ENCODE measurements at regions not wholly inside any gene's neighbourhood (a gene's known extent, or its start where the extent isn't known, plus 50 kb on each side); places are given as distances from the start of the nearest gene placed in this dataset.
A peak's percentile ranks its signal among the peaks of the same experiment; 100 is the strongest.

GRCh38 chr4:14496969-14497368 lies 505.3 kb upstream of the CPEB2 start:
- DNase-seq = no peak

DNA sequence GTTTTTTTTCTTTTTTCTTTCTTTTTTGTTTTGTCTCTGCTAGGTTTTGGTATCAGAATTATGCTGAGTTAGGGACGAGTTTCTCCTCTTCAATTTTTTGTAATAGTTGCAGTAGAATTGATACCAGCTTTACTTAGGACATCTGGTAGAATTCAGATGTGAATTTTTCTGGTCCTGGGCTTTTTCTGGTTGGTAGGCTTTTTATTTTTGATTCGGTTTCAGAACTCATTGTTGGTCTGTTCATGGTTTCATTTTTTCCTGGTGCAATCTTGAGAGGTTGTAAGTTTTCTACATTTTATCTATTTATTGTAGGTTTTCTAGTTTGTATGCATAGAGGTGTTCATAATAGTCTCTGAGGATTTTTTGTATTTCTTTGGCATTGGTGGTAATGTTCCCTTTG lies 498.1 kb upstream of the CPEB2 start:
- no peak for DNase-seq

- no peak for DNase-seq
Measured at GRCh38 chr4:14513471-14513870, 488.8 kb upstream of the CPEB2 start.

DNA sequence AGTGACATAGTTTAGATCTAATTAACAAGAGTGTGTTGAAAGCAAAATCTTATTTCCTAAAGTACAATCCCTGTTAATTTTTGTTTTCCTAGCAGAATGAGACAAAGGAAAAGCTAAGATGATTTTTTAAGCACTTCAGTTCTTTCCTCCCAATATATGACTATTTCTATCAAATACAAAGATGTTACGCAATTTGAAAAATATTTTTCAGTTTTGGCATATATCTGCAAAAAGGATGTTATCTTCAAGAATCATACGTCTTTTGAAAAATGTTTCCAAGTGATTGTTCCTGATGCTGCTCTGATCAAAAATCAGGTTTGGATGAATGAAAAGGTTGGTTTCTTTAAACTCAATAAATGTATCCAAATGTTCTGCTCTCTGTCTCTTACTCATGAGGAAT lies 486.7 kb upstream of the CPEB2 start:
- DNase-seq = no peak

- DNase-seq = no peak
Measured at GRCh38 chr4:14518136-14518535, 484.1 kb upstream of the CPEB2 start.

GRCh38 chr4:14520171-14520570 lies 482.1 kb upstream of the CPEB2 start:
- DNase-seq = peak; percentile 9

DNA sequence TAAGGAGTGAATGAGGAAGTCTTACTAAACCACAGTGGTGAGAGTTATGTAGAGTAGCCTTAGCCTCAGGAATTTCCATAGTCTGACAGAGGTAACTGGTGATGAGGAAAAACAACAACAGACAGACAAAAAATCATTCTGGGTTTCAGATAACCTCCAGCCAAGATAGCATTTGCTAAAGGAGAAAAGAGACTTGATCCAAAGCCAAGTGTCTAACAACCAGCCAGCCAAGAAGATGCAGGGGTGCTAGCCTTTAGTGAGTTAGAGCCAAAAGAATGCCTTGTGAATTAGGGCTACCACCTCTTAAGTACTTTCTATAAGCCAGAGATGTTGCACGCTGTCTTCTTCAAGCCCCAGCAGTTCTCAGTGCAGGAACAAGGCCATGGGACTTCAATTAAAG lies 478.0 kb upstream of the CPEB2 start:
- no peak for DNase-seq

DNA sequence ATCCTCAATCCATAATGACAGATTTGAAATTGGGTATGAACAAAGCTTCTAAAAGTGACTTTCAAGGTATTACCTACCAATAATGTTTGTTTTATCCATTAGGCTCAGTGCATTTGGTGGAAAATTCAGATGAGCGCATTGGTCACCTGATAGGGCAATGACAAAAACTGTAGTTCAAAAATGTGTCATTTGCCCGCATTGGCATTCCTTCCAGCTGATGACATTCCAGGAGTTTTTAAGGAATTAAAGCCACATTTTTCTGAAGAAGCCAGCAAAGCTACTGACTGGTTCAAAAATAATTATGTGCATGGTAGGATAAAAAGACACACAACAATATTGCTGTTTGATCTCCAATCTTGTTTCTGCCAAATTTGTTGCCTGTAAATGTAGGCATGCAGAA lies 473.4 kb upstream of the CPEB2 start:
- no peak for DNase-seq

GRCh38 chr4:14529653-14530052 lies 472.6 kb upstream of the CPEB2 start:
- peak; percentile 58 for DNase-seq

GRCh38 chr4:14532436-14532835 lies 469.8 kb upstream of the CPEB2 start:
- DNase-seq = peak; percentile 75

DNA sequence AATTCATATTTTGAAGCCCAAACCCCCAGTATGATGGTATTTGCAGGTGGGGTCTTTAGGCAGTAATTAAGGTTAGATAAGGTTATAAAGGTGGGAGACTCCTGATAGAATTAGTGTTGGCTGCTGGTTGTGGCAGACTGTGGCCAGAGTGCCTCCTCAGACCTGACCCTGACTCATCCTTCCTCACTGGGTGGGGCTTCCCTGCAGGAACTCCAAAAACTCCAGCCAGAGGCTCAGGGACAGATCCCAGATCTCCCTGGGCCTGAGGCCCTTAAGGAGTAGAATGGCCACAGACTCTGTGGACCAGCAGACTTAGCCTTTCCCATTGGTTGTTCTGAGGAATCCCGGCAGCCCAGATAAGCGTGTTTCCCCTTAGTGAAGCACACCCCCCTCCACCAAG lies 463.0 kb upstream of the CPEB2 start:
- no peak for DNase-seq

DNA sequence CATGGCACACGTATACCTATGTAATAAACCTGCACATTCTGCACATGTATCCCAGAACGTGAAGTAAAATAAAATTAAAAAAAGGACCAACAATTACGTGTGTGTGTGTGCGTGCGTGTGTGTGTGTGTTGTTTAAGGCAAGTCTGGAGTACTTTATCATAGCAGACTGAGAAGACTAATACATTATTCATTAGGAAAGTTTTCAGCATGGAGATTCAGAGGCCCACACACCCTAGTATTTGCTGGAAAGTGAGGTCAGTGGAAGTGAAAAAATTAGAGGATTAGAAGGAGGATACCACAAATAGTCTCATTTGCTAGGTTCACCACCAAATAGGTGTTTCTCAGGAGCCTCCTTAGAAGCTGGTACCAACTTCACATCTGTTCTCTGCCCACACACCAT lies 457.1 kb upstream of the CPEB2 start:
- no peak for DNase-seq

DNA sequence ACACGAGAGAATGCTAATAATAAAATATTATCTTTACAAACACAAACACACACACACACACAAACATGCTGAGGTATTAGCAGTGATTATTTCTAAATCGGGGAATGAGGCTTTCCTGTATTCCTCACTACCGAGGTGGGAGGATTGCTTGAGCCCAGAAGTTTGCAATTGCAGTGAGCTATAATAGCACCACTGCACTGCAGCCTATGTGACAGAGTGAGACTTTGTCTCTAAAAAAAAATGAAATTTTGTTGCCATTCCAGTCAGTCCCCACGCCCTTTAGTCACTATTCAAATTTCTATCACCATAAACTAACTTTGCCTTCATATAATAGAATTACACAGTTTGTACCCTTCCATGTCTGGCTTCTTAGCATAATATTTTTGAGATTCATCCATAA lies 456.5 kb upstream of the CPEB2 start:
- DNase-seq = no peak

DNA sequence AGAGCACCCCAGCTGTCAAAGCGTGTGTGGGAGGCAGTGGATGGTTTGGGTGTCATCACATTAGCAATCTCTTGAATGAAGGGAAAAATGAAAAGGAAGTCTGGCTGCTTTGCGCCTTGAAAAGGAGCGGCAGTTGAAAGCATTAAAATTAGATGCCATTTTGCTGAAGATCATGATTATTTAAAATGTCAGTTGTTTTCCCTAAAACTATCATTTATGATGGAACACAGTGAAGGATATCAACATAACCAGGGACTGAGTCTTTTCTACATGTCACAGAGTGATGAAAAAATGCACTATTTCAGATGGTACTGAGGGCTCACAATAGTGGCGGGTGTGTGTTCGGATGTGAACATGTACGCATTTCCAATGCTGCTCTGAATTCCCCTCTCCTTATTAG lies 450.2 kb upstream of the CPEB2 start:
- no peak for DNase-seq

DNA sequence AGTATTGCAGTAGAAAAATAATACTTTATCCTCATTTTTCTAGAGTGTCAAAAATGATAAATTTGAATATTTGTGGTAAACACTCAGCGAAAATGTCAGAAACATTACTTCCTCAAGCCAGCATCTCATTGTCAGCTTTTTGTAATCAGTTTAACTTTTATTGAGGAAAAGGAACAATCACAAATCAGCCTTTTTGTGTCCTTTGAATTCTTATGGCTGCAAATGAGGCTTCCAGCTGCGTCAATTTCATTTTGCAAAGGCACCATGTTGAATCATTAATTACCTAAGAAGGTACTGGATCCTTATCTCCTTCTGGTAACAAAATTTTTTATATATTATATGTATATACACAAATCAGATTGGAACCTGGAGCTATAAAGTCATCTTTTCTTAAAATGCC lies 442.6 kb upstream of the CPEB2 start:
- no peak for DNase-seq

- DNase-seq = no peak
Measured at GRCh38 chr4:14560577-14560976, 441.7 kb upstream of the CPEB2 start.

DNA sequence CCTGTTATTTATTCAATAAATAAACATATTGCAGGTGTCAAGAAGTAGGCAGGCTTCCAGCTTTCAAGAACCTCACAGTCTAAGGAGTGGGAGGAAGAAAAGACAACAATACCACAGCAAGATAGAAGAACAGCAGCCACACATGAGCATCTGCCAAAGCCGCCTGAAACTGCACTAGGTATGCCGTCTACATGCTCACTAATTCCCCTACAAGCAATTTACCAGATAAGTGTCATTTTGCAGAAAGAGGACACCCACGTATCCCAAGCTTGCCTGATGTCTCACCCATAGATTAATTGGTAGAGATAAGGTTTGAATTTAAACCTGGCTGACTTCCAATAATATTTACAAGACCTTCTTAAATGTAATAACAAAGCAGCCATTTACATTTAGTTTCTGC lies 439.4 kb upstream of the CPEB2 start:
- DNase-seq = no peak

DNA sequence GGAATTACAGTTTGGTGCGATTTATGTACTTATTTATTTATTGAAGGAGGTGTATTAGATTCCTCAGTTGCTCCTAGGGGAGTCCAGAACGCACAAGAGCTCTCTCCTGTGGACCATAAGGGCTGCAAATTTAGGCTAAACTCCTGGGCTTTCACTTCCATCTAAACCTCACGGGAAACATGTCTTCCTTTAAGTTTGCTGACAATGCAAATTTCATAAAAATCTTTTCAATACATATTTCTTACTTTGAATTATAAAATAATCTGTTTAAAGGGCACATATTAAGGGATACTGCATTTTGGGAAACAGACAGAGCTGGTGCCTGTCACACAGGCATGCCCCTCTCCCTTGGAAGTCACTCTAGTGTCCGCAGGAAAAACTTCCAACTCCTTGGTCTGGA lies 438.0 kb upstream of the CPEB2 start:
- DNase-seq = no peak

GRCh38 chr4:14566518-14566917 lies 435.8 kb upstream of the CPEB2 start:
- DNase-seq = no peak

DNA sequence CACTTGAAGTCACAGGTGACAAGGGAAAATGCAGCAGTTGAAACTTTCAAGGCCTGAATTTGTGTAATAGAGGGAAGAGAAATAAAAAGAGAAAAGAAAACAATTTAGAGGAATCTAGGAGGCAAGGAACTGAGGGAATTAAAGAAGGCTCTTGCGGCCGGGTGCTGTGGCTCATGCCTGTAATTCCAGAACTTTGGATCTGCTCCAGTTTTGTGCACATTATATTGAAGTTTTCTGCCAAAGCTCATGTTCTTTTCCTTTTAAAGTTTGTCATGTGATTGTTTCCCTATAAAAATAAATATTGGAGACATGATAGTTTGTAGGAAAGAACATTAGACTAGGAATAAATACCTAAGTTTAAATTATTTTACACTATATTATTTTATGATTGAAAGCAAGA lies 433.9 kb upstream of the CPEB2 start:
- no peak for DNase-seq

DNA sequence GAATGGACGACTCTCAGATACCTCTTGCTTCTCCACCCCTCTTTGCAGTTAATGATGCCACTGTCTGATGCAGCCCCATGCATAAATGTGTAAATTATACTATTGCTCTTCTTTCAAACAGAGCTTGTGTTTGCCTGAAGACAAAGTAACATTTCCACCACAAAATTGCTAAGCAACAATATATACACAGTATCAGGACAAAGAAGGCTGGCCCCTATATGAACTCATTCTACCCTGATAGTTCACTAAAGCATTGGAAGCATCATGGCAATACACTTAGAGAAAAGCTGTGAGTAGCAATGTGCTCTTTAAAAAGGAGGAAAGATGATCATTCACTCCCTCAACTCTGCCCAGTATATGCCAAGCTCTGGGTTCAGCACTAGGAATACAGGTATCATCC lies 427.0 kb upstream of the CPEB2 start:
- DNase-seq = no peak

- DNase-seq = no peak
Measured at GRCh38 chr4:14575919-14576318, 426.4 kb upstream of the CPEB2 start.

DNA sequence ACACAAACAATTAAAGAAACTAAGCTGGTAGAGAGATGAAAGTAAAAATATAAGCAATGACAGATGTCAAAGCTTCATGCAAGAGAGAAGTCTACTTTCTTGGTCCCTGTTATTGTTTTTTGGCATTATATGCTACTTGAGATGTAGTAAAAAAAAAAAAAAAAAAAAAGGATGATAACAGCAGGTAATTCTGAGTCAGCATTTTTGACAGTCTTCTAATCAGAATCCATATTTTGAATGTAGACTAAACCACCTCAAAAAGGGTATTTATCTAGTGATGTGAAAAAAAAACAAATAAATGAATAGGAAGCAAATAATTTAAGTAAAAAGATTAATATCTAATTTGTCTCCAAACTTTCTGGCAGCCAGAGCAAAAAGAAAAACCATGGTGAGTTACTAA lies 422.2 kb upstream of the CPEB2 start:
- no peak for DNase-seq

DNA sequence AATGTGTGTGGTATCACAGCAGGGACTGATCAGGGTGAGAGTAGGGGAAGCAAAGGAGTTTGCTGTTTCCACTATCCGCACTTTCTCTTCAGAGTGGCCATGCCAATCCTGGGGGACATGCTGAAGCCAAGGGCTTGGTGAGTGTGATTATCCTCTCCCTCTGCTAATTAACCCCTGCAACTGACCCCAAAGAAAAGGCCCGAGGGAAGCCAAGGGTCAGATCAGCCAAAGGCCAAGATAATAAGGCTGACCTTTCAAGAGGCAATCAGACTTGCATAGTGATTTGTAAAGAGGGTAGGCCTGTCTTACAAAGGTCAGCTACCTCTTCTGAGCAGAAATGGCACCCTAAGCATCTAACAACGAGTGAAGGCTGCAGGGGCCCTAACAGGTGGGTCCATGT lies 420.5 kb upstream of the CPEB2 start:
- DNase-seq = no peak

GRCh38 chr4:14582677-14583076 lies 419.6 kb upstream of the CPEB2 start:
- DNase-seq = no peak

DNA sequence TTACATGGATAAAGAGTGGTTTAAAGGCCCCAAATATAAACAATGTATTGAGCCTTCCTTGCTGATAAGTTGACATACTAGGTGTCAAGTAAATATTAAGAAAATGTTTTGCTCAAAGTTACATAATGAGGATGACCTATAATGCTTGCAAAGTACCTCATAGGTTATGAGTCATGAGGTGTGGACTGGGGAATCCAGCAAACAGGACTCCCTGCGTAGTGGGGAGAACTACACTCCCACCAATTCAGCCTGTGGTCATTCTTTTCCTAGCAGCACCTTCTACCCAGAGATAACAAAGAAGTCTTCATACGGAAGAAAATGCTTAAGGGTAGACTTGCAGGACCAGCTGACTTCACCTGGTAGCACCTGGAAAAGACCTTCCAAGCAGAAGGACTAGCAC lies 418.9 kb upstream of the CPEB2 start:
- DNase-seq = no peak

Measured in NCI-H82 (cell line).